K562 (cell line): ENCODE measurements at regions not wholly inside any gene's neighbourhood (a gene's known extent, or its start where the extent isn't known, plus 50 kb on each side); places are given as distances from the start of the nearest gene placed in this dataset.

Source experiments
- ATF3 ChIP-seq, 2 experiments: fragments of 450-650 bp in 1 of 2; sonication (generic) in 1 of 2; formaldehyde crosslinking in 1 of 2; IDR thresholded peaks in 1 of 2; conservative IDR thresholded peaks in 1 of 2; 2 replicates each; pipeline versions ENCODE4 v1.6.1 to v1.8.1; 2016 to 2023; ENCODE audit warnings: mild to moderate bottlenecking in 2 of 2, moderate library complexity in 2 of 2, inconsistent platforms in 1 of 2, missing genetic modification reagents in 1 of 2
- BHLHE40 ChIP-seq: IDR thresholded peaks from 2 replicates; pipeline ENCODE4 v1.6.1; 2011; ENCODE audit warnings: low read length, improper control_type of control experiment
- BRF1 ChIP-seq: IDR thresholded peaks from 3 replicates; pipeline ENCODE4 v1.6.1; 2011; ENCODE audit warnings: borderline replicate concordance, mild to moderate bottlenecking; ENCODE audit not compliant: insufficient read length; ENCODE audit errors: extremely low read depth
- COPS2 ChIP-seq: fragments of 450-650 bp; conservative IDR thresholded peaks from 2 replicates; pipeline ENCODE4 v1.6.1; 2016; ENCODE audit warnings: mild to moderate bottlenecking, moderate library complexity
- DNMT1 ChIP-seq: fragments of 450-650 bp; IDR thresholded peaks from 2 replicates; pipeline ENCODE4 v1.6.1; 2016; ENCODE audit warnings: antibody characterized with exemption, mild to moderate bottlenecking
- ETV1 ChIP-seq: fragments of 450-650 bp; conservative IDR thresholded peaks from 2 replicates; pipeline ENCODE4 v1.6.1; 2016; ENCODE audit warnings: missing genetic modification characterization, control low read depth, low read depth, missing compliant biosample characterization
- EWSR1 ChIP-seq: fragments of 450-650 bp; IDR thresholded peaks from 2 replicates; pipeline ENCODE4 v1.6.1; 2018; ENCODE audit warnings: borderline replicate concordance, mild to moderate bottlenecking, low read depth, moderate library complexity; ENCODE audit not compliant: partially characterized antibody
- HES1 ChIP-seq: fragments of 450-650 bp; IDR thresholded peaks from 2 replicates; pipeline ENCODE4 v1.6.1; 2016; ENCODE audit warnings: low read depth, mild to moderate bottlenecking, moderate library complexity
- HMG20B ChIP-seq: fragments of 250-450 bp; sonication (Bioruptor Pico); IDR thresholded peaks from 2 replicates; pipeline ENCODE4 v1.5.0; 2021; ENCODE audit warnings: mild to moderate bottlenecking
- IRF2 ChIP-seq: sonication (generic); formaldehyde crosslinking; IDR thresholded peaks from 2 replicates; pipeline ENCODE4 v1.8.1; 2022; ENCODE audit warnings: mild to moderate bottlenecking, missing genetic modification reagents
- MYBL2 ChIP-seq, 2 experiments: fragments of 450-650 bp in 1 of 2; sonication (generic) in 1 of 2; formaldehyde crosslinking in 1 of 2; IDR thresholded peaks; 2 replicates each; pipeline versions ENCODE4 v1.6.1 to v1.8.1; 2017 to 2022; ENCODE audit warnings: borderline replicate concordance in 1 of 2, inconsistent platforms in 1 of 2, low read depth in 1 of 2, mild to moderate bottlenecking in 1 of 2, missing genetic modification reagents in 1 of 2, moderate library complexity in 1 of 2
- PBX2 ChIP-seq, 2 experiments: IDR thresholded peaks in 1 of 2; conservative IDR thresholded peaks in 1 of 2; 2 replicates each; pipeline ENCODE4 v1.6.1; 2016; ENCODE audit warnings: low read depth in 2 of 2, mild to moderate bottlenecking in 1 of 2, missing compliant biosample characterization in 1 of 2, missing genetic modification characterization in 1 of 2, moderate library complexity in 1 of 2
- SMARCA4 ChIP-seq: fragments of 450-650 bp; IDR thresholded peaks from 2 replicates; pipeline ENCODE4 v1.6.1; 2016
- SMARCE1 ChIP-seq: fragments of 450-650 bp; IDR thresholded peaks from 2 replicates; pipeline ENCODE4 v1.7.1; 2016; ENCODE audit warnings: mild to moderate bottlenecking
- ZNF184 ChIP-seq: sonication (generic); formaldehyde crosslinking; IDR thresholded peaks from 2 replicates; pipeline ENCODE4 v1.5.0; 2020; ENCODE audit warnings: missing genetic modification reagents
- ZNF232 ChIP-seq: sonication (generic); formaldehyde crosslinking; IDR thresholded peaks from 2 replicates; pipeline ENCODE4 v1.8.0; 2022; ENCODE audit warnings: mild to moderate bottlenecking, missing genetic modification reagents
- TF ChIP-seq, protein P1 (sequence below): fragments of 250-450 bp; sonication (Bioruptor Pico); IDR thresholded peaks from 2 replicates; pipeline ENCODE4 v1.5.0; 2021
- TF ChIP-seq, protein P2 (sequence below): fragments of 250-450 bp; sonication (Bioruptor Pico); IDR thresholded peaks from 2 replicates; pipeline ENCODE4 v1.8.0; 2022; ENCODE audit warnings: moderate library complexity, mild to moderate bottlenecking, inconsistent platforms
- TF ChIP-seq, protein P3 (sequence below): fragments of 450-650 bp; formaldehyde crosslinking; IDR thresholded peaks from 2 replicates; pipeline ENCODE4 v1.4.0; 2020; ENCODE audit warnings: mild to moderate bottlenecking, moderate library complexity

GRCh38 chr4:10185518-10186227 lies 69.1 kb upstream of the WDR1 start (continued):
- TF ChIP-seq EWSR1 (no peak), MYBL2 (IDR thresholded peaks at IDR 0.05; ENCODE audit: low read depth) (no peak), MYBL2 (CRISPR knock-in tag; IDR thresholded peaks at IDR 0.05; ENCODE audit: borderline replicate concordance) (no peak), ZNF232 (no peak), BRF1 (no peak), HES1 (no peak), BHLHE40 (peak; percentile 47; the same call in 1 of the 2 replicates), IRF2 (no peak), DNMT1 (no peak), PBX2 (CRISPR knock-in tag; IDR thresholded peaks at IDR 0.05; ENCODE audit: low read depth) (no peak), PBX2 (tag; conservative IDR thresholded peaks at IDR 0.05; ENCODE audit: low read depth) (peak; percentile 94), COPS2 (no peak), SMARCE1 (peak; percentile 70), HMG20B (CRISPR knock-in tag) (no peak), ETV1 (no peak), ATF3 (IDR thresholded peaks at IDR 0.05) (peak; percentile 93), ATF3 (CRISPR knock-in tag; conservative IDR thresholded peaks at IDR 0.05) (no peak; the same call in 1 of the 2 replicates), SMARCA4 (peak; percentile 83), ZNF184 (CRISPR knock-in tag) (no peak)
- TF ChIP-seq, protein P1, sequence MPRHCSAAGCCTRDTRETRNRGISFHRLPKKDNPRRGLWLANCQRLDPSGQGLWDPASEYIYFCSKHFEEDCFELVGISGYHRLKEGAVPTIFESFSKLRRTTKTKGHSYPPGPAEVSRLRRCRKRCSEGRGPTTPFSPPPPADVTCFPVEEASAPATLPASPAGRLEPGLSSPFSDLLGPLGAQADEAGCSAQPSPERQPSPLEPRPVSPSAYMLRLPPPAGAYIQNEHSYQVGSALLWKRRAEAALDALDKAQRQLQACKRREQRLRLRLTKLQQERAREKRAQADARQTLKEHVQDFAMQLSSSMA (CRISPR knock-in tag), result no peak
- TF ChIP-seq, protein P2, sequence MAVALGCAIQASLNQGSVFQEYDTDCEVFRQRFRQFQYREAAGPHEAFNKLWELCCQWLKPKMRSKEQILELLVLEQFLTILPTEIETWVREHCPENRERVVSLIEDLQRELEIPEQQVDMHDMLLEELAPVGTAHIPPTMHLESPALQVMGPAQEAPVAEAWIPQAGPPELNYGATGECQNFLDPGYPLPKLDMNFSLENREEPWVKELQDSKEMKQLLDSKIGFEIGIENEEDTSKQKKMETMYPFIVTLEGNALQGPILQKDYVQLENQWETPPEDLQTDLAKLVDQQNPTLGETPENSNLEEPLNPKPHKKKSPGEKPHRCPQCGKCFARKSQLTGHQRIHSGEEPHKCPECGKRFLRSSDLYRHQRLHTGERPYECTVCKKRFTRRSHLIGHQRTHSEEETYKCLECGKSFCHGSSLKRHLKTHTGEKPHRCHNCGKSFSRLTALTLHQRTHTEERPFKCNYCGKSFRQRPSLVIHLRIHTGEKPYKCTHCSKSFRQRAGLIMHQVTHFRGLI, result 0 out of 2 replicates have a peak, but pooled peaks have one; percentile 19
- TF ChIP-seq, protein P3, sequence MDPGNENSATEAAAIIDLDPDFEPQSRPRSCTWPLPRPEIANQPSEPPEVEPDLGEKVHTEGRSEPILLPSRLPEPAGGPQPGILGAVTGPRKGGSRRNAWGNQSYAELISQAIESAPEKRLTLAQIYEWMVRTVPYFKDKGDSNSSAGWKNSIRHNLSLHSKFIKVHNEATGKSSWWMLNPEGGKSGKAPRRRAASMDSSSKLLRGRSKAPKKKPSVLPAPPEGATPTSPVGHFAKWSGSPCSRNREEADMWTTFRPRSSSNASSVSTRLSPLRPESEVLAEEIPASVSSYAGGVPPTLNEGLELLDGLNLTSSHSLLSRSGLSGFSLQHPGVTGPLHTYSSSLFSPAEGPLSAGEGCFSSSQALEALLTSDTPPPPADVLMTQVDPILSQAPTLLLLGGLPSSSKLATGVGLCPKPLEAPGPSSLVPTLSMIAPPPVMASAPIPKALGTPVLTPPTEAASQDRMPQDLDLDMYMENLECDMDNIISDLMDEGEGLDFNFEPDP (CRISPR knock-in tag), result no peak
